ENCODE measurements at regions not wholly inside any gene's neighbourhood (a gene's known extent, or its start where the extent isn't known, plus 50 kb on each side); places are given as distances from the start of the nearest gene placed in this dataset.

- no peak for TF ChIP-seq CTCF (conservative IDR thresholded peaks at IDR 0.05; ENCODE audit: low read depth, low read length)
- no peak for DNase-seq (ENCODE audit: low read depth)
- H3K4me3 ChIP-seq (ENCODE audit: low read length): no peak overlapping the region
These were observed 291.4 kb upstream of the LRRTM4 start for GRCh38 chr2:77813599-77813998.

GRCh38 chr2:77816618-77817017 lies 294.4 kb upstream of the LRRTM4 start:
- no peak for TF ChIP-seq CTCF (conservative IDR thresholded peaks at IDR 0.05; ENCODE audit: low read depth, low read length)
- no peak overlapping the region for H3K4me3 ChIP-seq (ENCODE audit: low read length)
- DNase-seq (ENCODE audit: low read depth): no peak

- H3K4me3 ChIP-seq (ENCODE audit: low read length): no peak overlapping the region
- no peak for DNase-seq (ENCODE audit: low read depth)
- TF ChIP-seq CTCF (conservative IDR thresholded peaks at IDR 0.05; ENCODE audit: low read depth, low read length): no peak
These were observed 296.0 kb upstream of the LRRTM4 start for GRCh38 chr2:77818186-77818585.

GRCh38 chr2:77823028-77823427 lies 300.9 kb upstream of the LRRTM4 start:
- no peak overlapping the region for H3K4me3 ChIP-seq (ENCODE audit: low read length)
- no peak for DNase-seq (ENCODE audit: low read depth)
- no peak for TF ChIP-seq CTCF (conservative IDR thresholded peaks at IDR 0.05; ENCODE audit: low read depth, low read length)

GRCh38 chr2:77831060-77831459 lies 308.9 kb upstream of the LRRTM4 start:
- DNase-seq (ENCODE audit: low read depth): no peak
- H3K4me3 ChIP-seq (ENCODE audit: low read length): no peak overlapping the region
- no peak for TF ChIP-seq CTCF (conservative IDR thresholded peaks at IDR 0.05; ENCODE audit: low read depth, low read length)

- no peak overlapping the region for H3K4me3 ChIP-seq (ENCODE audit: low read length)
- TF ChIP-seq CTCF (conservative IDR thresholded peaks at IDR 0.05; ENCODE audit: low read depth, low read length): no peak
- DNase-seq (ENCODE audit: low read depth): no peak
These were observed 309.3 kb upstream of the LRRTM4 start for GRCh38 chr2:77831471-77831870.

- TF ChIP-seq CTCF (conservative IDR thresholded peaks at IDR 0.05; ENCODE audit: low read depth, low read length): no peak
- H3K4me3 ChIP-seq (ENCODE audit: low read length): no peak overlapping the region
- DNase-seq (ENCODE audit: low read depth): no peak
These were observed 309.7 kb upstream of the LRRTM4 start for GRCh38 chr2:77831898-77832297.
